T-helper 2 cell (primary cell): ENCODE measurements at regions not wholly inside any gene's neighbourhood (a gene's known extent, or its start where the extent isn't known, plus 50 kb on each side); places are given as distances from the start of the nearest gene placed in this dataset.
A peak's percentile ranks its signal among the peaks of the same experiment; 100 is the strongest.

ENCODE experiments used
- DNase-seq, 5 experiments: peaks; one replicate each; pipeline versions ENCODE4 v3.0.0 to v3.0.0-alpha.2; 2012 to 2022

GRCh38 chr17:13940858-13941665, 128.2 kb upstream of the COX10 start:
- DNase-seq: no peak

- no peak for DNase-seq
Measured at GRCh38 chr17:13941781-13942180, 127.5 kb upstream of the COX10 start.

GRCh38 chr17:13943909-13944308, 125.4 kb upstream of the COX10 start:
- DNase-seq: no peak

GRCh38 chr17:13947499-13947898, 121.8 kb upstream of the COX10 start:
- no peak for DNase-seq

- no peak for DNase-seq
Measured at GRCh38 chr17:13952009-13952750, 117.1 kb upstream of the COX10 start.

- no peak for DNase-seq
Measured at GRCh38 chr17:13953841-13954240, 115.5 kb upstream of the COX10 start.

- DNase-seq: no peak
Measured at GRCh38 chr17:13957636-13958035, 111.7 kb upstream of the COX10 start.

- no peak for DNase-seq
Measured at GRCh38 chr17:13958773-13959172, 110.5 kb upstream of the COX10 start.

GRCh38 chr17:13961265-13961664, 108.0 kb upstream of the COX10 start:
- DNase-seq: no peak

GRCh38 chr17:13962716-13963240, 106.5 kb upstream of the COX10 start:
- DNase-seq: peak in 1 of 5 experiments; percentile 24

GRCh38 chr17:13967416-13967815, 101.9 kb upstream of the COX10 start:
- DNase-seq: no peak

- no peak for DNase-seq
Measured at GRCh38 chr17:13970531-13970930, 98.8 kb upstream of the COX10 start.

- no peak for DNase-seq
Measured at GRCh38 chr17:13973960-13974651, 95.2 kb upstream of the COX10 start.

GRCh38 chr17:13977837-13978236, 91.5 kb upstream of the COX10 start:
- DNase-seq: no peak

GRCh38 chr17:13978478-13978877, 90.8 kb upstream of the COX10 start:
- no peak for DNase-seq

- no peak for DNase-seq
Measured at GRCh38 chr17:13981881-13982280, 87.4 kb upstream of the COX10 start.

GRCh38 chr17:13984956-13985355, 84.3 kb upstream of the COX10 start:
- DNase-seq: no peak

- peak in 1 of 5 experiments; percentile 30 for DNase-seq
Measured at GRCh38 chr17:13986855-13987254, 82.4 kb upstream of the COX10 start.

GRCh38 chr17:13989138-13989537, 80.2 kb upstream of the COX10 start:
- DNase-seq: no peak

GRCh38 chr17:13993106-13993505, 76.2 kb upstream of the COX10 start:
- DNase-seq: no peak

- DNase-seq: no peak
Measured at GRCh38 chr17:13994050-13994449, 75.3 kb upstream of the COX10 start.

GRCh38 chr17:13995856-13996271, 73.4 kb upstream of the COX10 start:
- DNase-seq: no peak

- no peak for DNase-seq
Measured at GRCh38 chr17:13996276-13996675, 73.0 kb upstream of the COX10 start.
